RWPE1 (cell line): ENCODE measurements at regions not wholly inside any gene's neighbourhood (a gene's known extent, or its start where the extent isn't known, plus 50 kb on each side); places are given as distances from the start of the nearest gene placed in this dataset.

Experiments used
- CTCF ChIA-PET: fragments of 350-600 bp; sonication (Branson Sonifier 250); formaldehyde crosslinking; extraction: SDS; loops from one replicate; lab custom pipeline; 2021; lab: Yijun Ruan, JAX
- POLR2A ChIA-PET: fragments of 400-600 bp; formaldehyde crosslinking; extraction: SDS; loops from one replicate; lab custom pipeline; 2020; ENCODE audit warnings: antibody characterized with exemption; ENCODE audit not compliant: low non-redundant PET; lab: Yijun Ruan, JAX
- DNase-seq: peaks from one replicate; pipeline ENCODE4 v3.0.0; 2012; ENCODE audit warnings: low spot score
- H3K27ac ChIP-seq: fragments of 450-650 bp; 2 replicates; pipeline ENCODE4 v1.5.1; 2017
- TF ChIP-seq, protein P1 (sequence below): fragments of 450-650 bp; conservative IDR thresholded peaks from 2 replicates; pipeline ENCODE4 v1.5.1; 2017; ENCODE audit warnings: low read depth, mild to moderate bottlenecking

DNA sequence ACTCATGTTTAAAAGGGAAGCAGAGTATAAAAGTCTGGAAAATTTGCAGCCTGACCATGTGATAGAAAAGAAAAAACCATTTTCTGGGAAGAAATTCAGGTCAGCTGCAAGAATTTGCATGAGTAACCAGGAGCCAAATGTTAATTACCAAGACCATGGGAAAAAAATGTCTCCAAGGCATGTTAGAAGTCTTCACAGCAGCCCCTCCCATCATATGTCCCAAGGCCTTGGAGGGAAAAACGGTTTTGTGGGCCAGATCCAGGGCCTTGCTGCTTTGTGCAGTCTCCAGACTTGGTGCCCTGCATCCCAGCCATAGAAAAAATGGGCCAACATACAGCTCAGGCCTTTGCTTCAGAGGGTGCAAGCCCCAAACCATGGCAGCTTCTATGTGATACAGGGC is 1019.6 kb upstream of the SORCS1 start:
- H3K27ac ChIP-seq = no peak overlapping the region
- CTCF ChIA-PET = no interaction called here
- DNase-seq = no peak
- POLR2A ChIA-PET = no interaction called here
- TF ChIP-seq, protein P1, sequence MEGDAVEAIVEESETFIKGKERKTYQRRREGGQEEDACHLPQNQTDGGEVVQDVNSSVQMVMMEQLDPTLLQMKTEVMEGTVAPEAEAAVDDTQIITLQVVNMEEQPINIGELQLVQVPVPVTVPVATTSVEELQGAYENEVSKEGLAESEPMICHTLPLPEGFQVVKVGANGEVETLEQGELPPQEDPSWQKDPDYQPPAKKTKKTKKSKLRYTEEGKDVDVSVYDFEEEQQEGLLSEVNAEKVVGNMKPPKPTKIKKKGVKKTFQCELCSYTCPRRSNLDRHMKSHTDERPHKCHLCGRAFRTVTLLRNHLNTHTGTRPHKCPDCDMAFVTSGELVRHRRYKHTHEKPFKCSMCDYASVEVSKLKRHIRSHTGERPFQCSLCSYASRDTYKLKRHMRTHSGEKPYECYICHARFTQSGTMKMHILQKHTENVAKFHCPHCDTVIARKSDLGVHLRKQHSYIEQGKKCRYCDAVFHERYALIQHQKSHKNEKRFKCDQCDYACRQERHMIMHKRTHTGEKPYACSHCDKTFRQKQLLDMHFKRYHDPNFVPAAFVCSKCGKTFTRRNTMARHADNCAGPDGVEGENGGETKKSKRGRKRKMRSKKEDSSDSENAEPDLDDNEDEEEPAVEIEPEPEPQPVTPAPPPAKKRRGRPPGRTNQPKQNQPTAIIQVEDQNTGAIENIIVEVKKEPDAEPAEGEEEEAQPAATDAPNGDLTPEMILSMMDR = no peak

DNA sequence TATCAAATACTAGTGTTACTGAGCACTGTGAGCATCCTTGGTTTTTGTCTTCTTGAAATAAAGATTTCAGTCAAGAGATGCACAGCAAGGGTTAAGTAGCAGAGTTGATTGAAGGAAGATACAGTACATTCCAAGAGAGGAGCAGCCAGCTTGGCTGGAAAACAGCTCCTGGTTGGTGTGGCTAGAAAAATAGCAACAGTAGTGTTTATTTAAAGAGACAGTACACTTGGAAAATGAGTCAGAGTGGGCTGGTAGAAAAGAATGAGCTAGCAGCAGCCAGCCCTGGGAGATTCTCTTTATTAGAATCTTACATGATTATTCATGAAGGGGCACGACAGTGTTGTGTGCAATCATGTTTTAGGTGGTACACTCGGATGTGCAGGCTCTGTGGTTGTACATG is 1016.4 kb upstream of the SORCS1 start:
- TF ChIP-seq, protein P1 = no peak
- POLR2A ChIA-PET = no interaction called here
- no peak for DNase-seq
- CTCF ChIA-PET = no interaction called here
- no peak overlapping the region for H3K27ac ChIP-seq

DNA sequence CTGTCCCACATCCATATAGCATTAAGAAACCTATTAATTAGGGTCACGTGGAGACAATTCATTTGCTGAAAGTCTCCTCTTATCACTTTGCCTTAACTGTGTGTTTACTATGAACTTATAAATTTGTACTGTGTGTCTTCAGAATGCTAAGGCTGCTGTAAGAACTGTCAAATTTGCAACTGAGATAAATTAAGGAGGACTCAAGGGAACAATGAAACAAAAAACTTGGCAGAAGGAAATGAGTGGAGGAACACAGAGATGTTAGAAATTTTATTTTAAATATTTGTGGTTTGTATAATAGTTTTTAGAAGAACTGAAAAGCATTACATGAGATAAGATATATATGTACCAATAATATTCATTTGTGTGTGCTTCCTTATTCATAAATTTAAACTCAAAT is 1005.3 kb upstream of the SORCS1 start:
- TF ChIP-seq, protein P1 = no peak
- ChIA-PET POLR2A (no interaction called here), CTCF (no interaction called here)
- no peak for DNase-seq
- no peak overlapping the region for H3K27ac ChIP-seq

DNA sequence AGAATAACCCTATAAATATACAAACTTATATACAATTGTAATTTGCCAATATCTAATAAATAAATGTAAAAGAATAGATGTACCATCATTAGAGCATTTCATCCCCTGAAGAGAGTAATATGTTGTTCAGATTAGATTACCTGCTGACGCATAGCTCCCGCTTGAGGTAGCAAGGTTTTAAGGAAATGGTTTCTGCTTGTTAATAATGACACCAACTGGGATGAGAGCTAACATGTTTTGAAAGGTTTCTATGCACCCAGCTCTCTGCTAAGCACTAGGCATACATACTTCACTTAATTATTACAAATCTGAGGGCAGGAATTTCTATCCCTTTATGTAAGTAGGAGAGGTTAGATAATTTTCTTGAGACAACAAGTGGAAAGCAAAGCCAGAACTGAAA is 1003.3 kb upstream of the SORCS1 start:
- TF ChIP-seq, protein P1 = no peak
- DNase-seq = no peak
- no peak overlapping the region for H3K27ac ChIP-seq
- POLR2A ChIA-PET = no interaction called here
- CTCF ChIA-PET = no interaction called here

DNA sequence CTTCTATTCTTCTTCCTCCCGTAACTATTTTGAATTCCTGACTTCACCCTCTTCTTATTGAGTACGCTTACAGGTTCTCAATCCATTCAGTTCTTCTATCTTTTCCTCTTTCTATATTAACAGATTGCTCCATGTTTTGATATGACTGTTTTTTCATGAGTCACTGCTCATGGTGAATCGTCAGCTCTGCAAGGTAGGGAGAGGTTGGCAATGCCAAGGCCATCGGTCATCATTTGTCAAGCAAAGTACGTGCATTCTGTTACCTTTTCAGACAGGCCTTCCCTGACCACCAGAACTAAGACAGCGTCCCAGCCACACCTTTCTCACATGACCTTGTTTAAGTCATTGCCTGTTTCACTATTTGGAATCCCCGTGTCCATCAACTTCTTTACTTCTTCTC is 1001.9 kb upstream of the SORCS1 start:
- TF ChIP-seq, protein P1 = no peak
- no peak overlapping the region for H3K27ac ChIP-seq
- DNase-seq = no peak
- ChIA-PET CTCF (no interaction called here), POLR2A (no interaction called here)

DNA sequence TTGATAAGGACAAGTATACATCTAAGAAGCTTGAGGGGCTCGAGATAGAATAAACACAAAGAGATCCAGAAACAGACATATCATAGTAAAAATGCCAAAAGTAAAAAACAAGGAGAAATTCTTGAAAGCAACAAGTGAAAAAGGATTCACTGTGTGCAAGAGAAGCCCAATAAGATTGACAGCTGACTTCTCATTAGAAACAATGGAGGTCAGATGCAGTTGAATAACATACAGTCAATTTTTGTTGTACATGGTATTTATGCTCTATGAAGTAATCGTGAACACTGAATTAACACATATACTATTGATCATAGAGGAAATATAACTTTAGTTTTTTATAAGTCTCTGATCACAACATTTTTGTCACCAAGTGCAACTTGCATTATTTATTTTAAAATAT is 982.8 kb upstream of the SORCS1 start:
- H3K27ac ChIP-seq = no peak overlapping the region
- ChIA-PET POLR2A (no interaction called here), CTCF (no interaction called here)
- DNase-seq = no peak
- TF ChIP-seq, protein P1 = no peak

DNA sequence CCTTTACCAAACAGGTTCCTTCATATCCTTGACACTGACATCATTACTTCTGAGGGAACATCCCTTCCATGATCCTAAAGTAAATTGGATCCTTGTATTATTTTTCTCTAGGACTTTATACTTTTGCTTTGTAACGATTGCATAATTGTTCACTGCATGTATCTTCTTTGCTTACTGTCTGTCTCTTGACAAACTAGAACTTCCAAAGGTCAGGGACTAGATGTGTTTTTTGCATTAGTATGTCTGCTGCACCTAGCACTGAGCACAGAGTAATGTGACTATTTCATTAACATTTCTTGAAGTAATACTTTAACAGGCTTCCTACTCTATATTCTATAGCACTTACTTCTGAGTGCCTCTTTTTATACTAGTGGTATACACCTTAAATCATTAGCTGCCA is 976.6 kb upstream of the SORCS1 start:
- POLR2A ChIA-PET = no interaction called here
- no peak for DNase-seq
- TF ChIP-seq, protein P1 = no peak
- H3K27ac ChIP-seq = no peak overlapping the region
- CTCF ChIA-PET = interaction anchor here (0.6 kb wide), 1 partner anchor 146 kb away, joined by 3 read pairs; no protein-coding TSS in a partner anchor
